Cardiac fibroblast (primary cell): ENCODE measurements at regions not wholly inside any gene's neighbourhood (a gene's known extent, or its start where the extent isn't known, plus 50 kb on each side); places are given as distances from the start of the nearest gene placed in this dataset.
A peak's percentile ranks its signal among the peaks of the same experiment; 100 is the strongest.

ENCODE experiments used
- DNase-seq, 2 donors: peaks; one replicate each; pipeline versions ENCODE4 v3.0.0 to v3.0.0-alpha.2; 2010; ENCODE audit warnings: low read depth in 2 of 2
- H3K4me3 ChIP-seq, 2 donors: replicated peaks in 1 of 2; 1 replicate in 1 of 2; 2 replicates in 1 of 2; pipeline ENCODE4 v1.5.1; 2011; ENCODE audit warnings: low read depth in 2 of 2, low read length in 2 of 2, mild to moderate bottlenecking in 2 of 2, moderate library complexity in 1 of 2
- CTCF ChIP-seq: IDR thresholded peaks from one replicate; pipeline ENCODE4 v1.5.1; 2011; ENCODE audit warnings: low read depth, mild to moderate bottlenecking, low read length, inconsistent platforms

GRCh38 chr2:147100406-147101035 lies 744.3 kb upstream of the ACVR2A start:
- TF ChIP-seq CTCF, result no peak
- H3K4me3 ChIP-seq, result no peak overlapping the region
- peak in 1 of 2 donors; percentile 59 for DNase-seq

- no peak for TF ChIP-seq CTCF
- no peak for DNase-seq
- H3K4me3 ChIP-seq, result no peak overlapping the region
These were observed 745.0 kb upstream of the ACVR2A start for GRCh38 chr2:147099845-147100244.

GRCh38 chr2:147098940-147099339 lies 745.9 kb upstream of the ACVR2A start:
- TF ChIP-seq CTCF, result no peak
- DNase-seq, result peak in 1 of 2 donors; percentile 29
- H3K4me3 ChIP-seq, result no peak overlapping the region

- no peak overlapping the region for H3K4me3 ChIP-seq
- DNase-seq, result no peak
- no peak for TF ChIP-seq CTCF
These were observed 747.1 kb upstream of the ACVR2A start for GRCh38 chr2:147097747-147098146.

GRCh38 chr2:147096671-147097070 lies 748.2 kb upstream of the ACVR2A start:
- H3K4me3 ChIP-seq, result no peak overlapping the region
- no peak for DNase-seq
- TF ChIP-seq CTCF, result no peak

GRCh38 chr2:147095376-147095775 lies 749.5 kb upstream of the ACVR2A start:
- TF ChIP-seq CTCF, result no peak
- no peak overlapping the region for H3K4me3 ChIP-seq
- no peak for DNase-seq

- no peak overlapping the region for H3K4me3 ChIP-seq
- TF ChIP-seq CTCF, result no peak
- no peak for DNase-seq
These were observed 750.8 kb upstream of the ACVR2A start for GRCh38 chr2:147094077-147094476.
